OCI-LY7 (cell line): ENCODE measurements at regions not wholly inside any gene's neighbourhood (a gene's known extent, or its start where the extent isn't known, plus 50 kb on each side); places are given as distances from the start of the nearest gene placed in this dataset.
"Not testable (repeated sequence)": the region's sequence is repeated elsewhere in the genome, so short reads cannot be mapped to it uniquely, and the experiment has no call there.

ENCODE experiments used
- BruUV-seq: library from RNA; stranded (reverse); fragments of 400-500 nt; replicated peaks from 2 replicates; lab custom pipeline; 2021; lab: Mats Ljungman, UMichigan
- CTCF ChIA-PET: fragments of 300-600 bp; sonication (Branson Sonifier 250); formaldehyde crosslinking; loops from one replicate; lab custom pipeline; 2022; ENCODE audit warnings: antibody characterized with exemption; ENCODE audit not compliant: unreplicated experiment; lab: Charles Lee
- POLR2A ChIA-PET: fragments of 300-600 bp; sonication (Branson Sonifier 250); formaldehyde crosslinking; loops from one replicate; lab custom pipeline; 2022; ENCODE audit warnings: antibody characterized with exemption; lab: Charles Lee
- DNase-seq: peaks from one replicate; pipeline ENCODE4 v3.0.0-alpha.2; 2015; ENCODE audit warnings: low spot score
- H2AFZ ChIP-seq: fragments of 200-600 bp; sonication (generic), shearing (Covaris generic); 2 replicates; pipeline ENCODE4 v1.6.1; 2014; ENCODE audit warnings: mild to moderate bottlenecking, antibody characterized with exemption, low read length, moderate library complexity
- H3K27ac ChIP-seq: fragments of 200-600 bp; sonication (generic); 2 replicates; pipeline ENCODE4 v1.5.1; 2014; ENCODE audit warnings: mixed run types, low read depth, mild to moderate bottlenecking, moderate library complexity, low read length, inconsistent platforms; ENCODE audit not compliant: poor library complexity, severe bottlenecking
- H3K36me3 ChIP-seq: fragments of 200-600 bp; sonication (generic); 2 replicates; pipeline ENCODE4 v1.6.1; 2014; ENCODE audit warnings: mild to moderate bottlenecking, antibody characterized with exemption, low read length, moderate library complexity, mixed read lengths; ENCODE audit not compliant: insufficient read depth
- H3K4me1 ChIP-seq: fragments of 200-600 bp; sonication (generic); 2 replicates; pipeline ENCODE4 v1.5.1; 2014; ENCODE audit warnings: mild to moderate bottlenecking, low read length; ENCODE audit not compliant: insufficient read depth, poor library complexity, severe bottlenecking
- H3K4me2 ChIP-seq: fragments of 200-600 bp; sonication (generic); 2 replicates; pipeline ENCODE4 v1.6.1; 2014; ENCODE audit warnings: mild to moderate bottlenecking, low read length
- H3K4me3 ChIP-seq: fragments of 200-600 bp; sonication (generic); 2 replicates; pipeline ENCODE4 v1.5.1; 2014; ENCODE audit warnings: mild to moderate bottlenecking, low read depth, low read length; ENCODE audit not compliant: poor library complexity, severe bottlenecking
- H3K79me2 ChIP-seq: fragments of 200-600 bp; sonication (generic); 2 replicates; pipeline ENCODE4 v1.6.1; 2016; ENCODE audit warnings: low read depth, mild to moderate bottlenecking, low read length, moderate library complexity, mixed read lengths; ENCODE audit not compliant: insufficient read depth
- H3K9me2 ChIP-seq: fragments of 200-600 bp; sonication (generic); 2 replicates; pipeline ENCODE4 v1.6.1; 2016; ENCODE audit warnings: mild to moderate bottlenecking, low read length, mixed read lengths; ENCODE audit not compliant: insufficient read depth
- H3K9me3 ChIP-seq: fragments of 200-600 bp; sonication (generic); 2 replicates; pipeline ENCODE4 v1.6.1; 2014; ENCODE audit warnings: mild to moderate bottlenecking, mixed run types, low read length, mixed read lengths
- H4K20me1 ChIP-seq: fragments of 200-600 bp; sonication (generic); 2 replicates; pipeline ENCODE4 v1.6.1; 2014; ENCODE audit warnings: mild to moderate bottlenecking, antibody characterized with exemption, low read length, moderate library complexity, mixed read lengths; ENCODE audit not compliant: insufficient read depth
- CTCF ChIP-seq: fragments of 200-600 bp; sonication (generic); conservative IDR thresholded peaks from 2 replicates; pipeline ENCODE4 v1.5.1; 2014; ENCODE audit warnings: mild to moderate bottlenecking, antibody characterized with exemption, low read length, moderate library complexity, mixed read lengths
- EZH2phosphoT487 ChIP-seq: fragments of 200-600 bp; sonication (generic); IDR thresholded peaks from 2 replicates; pipeline ENCODE4 v1.6.1; 2018; ENCODE audit warnings: low read depth, borderline replicate concordance, mild to moderate bottlenecking, mixed run types, antibody characterized with exemption, low read length, moderate library complexity, mixed read lengths
- intact Hi-C: fragments of 100-400 bp; cut with micrococcal nuclease; formaldehyde crosslinking; loops from one replicate; pipeline ENCODE4 v1.10.0; 2022; ENCODE audit not compliant: unreplicated experiment

GRCh38 chr2:130265570-130266247 is 67.5 kb upstream of the TUBA3E start:
- H2AFZ ChIP-seq, POLR2A ChIA-PET: not testable (repeated sequence)

GRCh38 chr2:130264901-130265320 is 66.7 kb upstream of the TUBA3E start:
- H4K20me1 ChIP-seq, POLR2A ChIA-PET, H3K9me3 ChIP-seq, H3K79me2 ChIP-seq, intact Hi-C loops, H2AFZ ChIP-seq, H3K4me3 ChIP-seq, H3K4me1 ChIP-seq, DNase-seq, H3K27ac ChIP-seq, CTCF ChIA-PET, BruUV-seq, H3K9me2 ChIP-seq, H3K36me3 ChIP-seq, H3K4me2 ChIP-seq: not testable (repeated sequence)

More at GRCh38 chr2:130265570-130266247, 67.5 kb upstream of the TUBA3E start:
- BruUV-seq, intact Hi-C loops, H3K9me2 ChIP-seq, H3K36me3 ChIP-seq, H3K9me3 ChIP-seq, H3K4me2 ChIP-seq, H4K20me1 ChIP-seq, DNase-seq, H3K4me3 ChIP-seq, CTCF ChIA-PET, H3K79me2 ChIP-seq, H3K4me1 ChIP-seq, H3K27ac ChIP-seq: not testable (repeated sequence)

GRCh38 chr2:130264501-130264900 is 66.3 kb upstream of the TUBA3E start:
- no peak for DNase-seq
- no peaks in the 10 kb centered on the region for H3K9me3 ChIP-seq
- H3K27ac ChIP-seq, result no peak overlapping the region
- no peaks in the 10 kb centered on the region for H3K9me2 ChIP-seq
- POLR2A ChIA-PET, result no interaction called here
- intact Hi-C loops, result no loop called here
- no peaks in the 10 kb centered on the region for H3K36me3 ChIP-seq
- CTCF ChIA-PET, result no interaction called here
- no peaks in the 10 kb centered on the region for H4K20me1 ChIP-seq
- no peak overlapping the region for H3K4me3 ChIP-seq
- no peaks in the 10 kb centered on the region for H3K79me2 ChIP-seq
- no TSS peak for BruUV-seq
- H3K4me2 ChIP-seq, result no peak overlapping the region
- no peak for TF ChIP-seq EZH2phosphoT487
- TF ChIP-seq CTCF, result no peak
- H3K4me1 ChIP-seq, result no peaks in the 10 kb centered on the region
- H2AFZ ChIP-seq, result no peak overlapping the region

- H3K36me3 ChIP-seq, result no peaks in the 10 kb centered on the region
- no peaks in the 10 kb centered on the region for H3K9me3 ChIP-seq
- CTCF ChIA-PET, result no interaction called here
- DNase-seq, result no peak
- H3K4me1 ChIP-seq, result no peaks in the 10 kb centered on the region
- H3K4me2 ChIP-seq, result no peak overlapping the region
- POLR2A ChIA-PET, result no interaction called here
- no peak for TF ChIP-seq CTCF
- TF ChIP-seq EZH2phosphoT487, result no peak
- H4K20me1 ChIP-seq, result no peaks in the 10 kb centered on the region
- intact Hi-C loops, result no loop called here
- H3K27ac ChIP-seq, result no peak overlapping the region
- no peaks in the 10 kb centered on the region for H3K79me2 ChIP-seq
- H3K4me3 ChIP-seq, result no peak overlapping the region
- BruUV-seq, result no TSS peak
- H3K9me2 ChIP-seq, result no peaks in the 10 kb centered on the region
- H2AFZ ChIP-seq, result no peak overlapping the region
Observed at GRCh38 chr2:130264046-130264445, 65.8 kb upstream of the TUBA3E start.
